GM06990 (cell line): ENCODE measurements at regions not wholly inside any gene's neighbourhood (a gene's known extent, or its start where the extent isn't known, plus 50 kb on each side); places are given as distances from the start of the nearest gene placed in this dataset.

Experiments
- DNase-seq: peaks from one replicate; pipeline ENCODE4 v3.0.0-alpha.2; 2011; ENCODE audit not compliant: insufficient read length; ENCODE audit errors: extremely low read depth
- H3K27me3 ChIP-seq: replicated peaks from 2 replicates; pipeline ENCODE4 v1.6.0; 2011; ENCODE audit warnings: low read length; ENCODE audit not compliant: control insufficient read depth, insufficient read depth
- H3K36me3 ChIP-seq: 2 replicates; pipeline ENCODE4 v1.5.1; 2011; ENCODE audit warnings: low read length; ENCODE audit not compliant: control insufficient read depth, insufficient read depth
- H3K4me3 ChIP-seq: replicated peaks from 2 replicates; pipeline ENCODE4 v1.5.1; 2011; ENCODE audit warnings: low read depth, mild to moderate bottlenecking, control low read depth, low read length
- CTCF ChIP-seq: IDR thresholded peaks from 2 replicates; pipeline ENCODE4 v1.5.1; 2011; ENCODE audit warnings: low read length, control low read depth, mild to moderate bottlenecking, inconsistent platforms; ENCODE audit not compliant: insufficient read depth, poor library complexity, severe bottlenecking

- Histone ChIP-seq H3K36me3 (no peaks in the 10 kb centered on the region), H3K4me3 (no peak overlapping the region), H3K27me3 (no peaks in the 10 kb centered on the region)
- no peak for DNase-seq
- TF ChIP-seq CTCF = no peak
Observed at GRCh38 chr15:47861111-47861903, 144.0 kb downstream of the SEMA6D start.

GRCh38 chr15:47862402-47862801, 145.1 kb downstream of the SEMA6D start:
- Histone ChIP-seq H3K27me3 (no peaks in the 10 kb centered on the region), H3K36me3 (no peaks in the 10 kb centered on the region), H3K4me3 (no peak overlapping the region)
- peak; percentile 26 for DNase-seq
- no peak for TF ChIP-seq CTCF

- Histone ChIP-seq H3K4me3 (no peak overlapping the region), H3K36me3 (no peaks in the 10 kb centered on the region), H3K27me3 (no peaks in the 10 kb centered on the region)
- TF ChIP-seq CTCF = no peak
- no peak for DNase-seq
Observed at GRCh38 chr15:47866446-47866845, 149.1 kb downstream of the SEMA6D start.

- Histone ChIP-seq H3K27me3 (no peaks in the 10 kb centered on the region), H3K36me3 (no peaks in the 10 kb centered on the region), H3K4me3 (no peak overlapping the region)
- DNase-seq = no peak
- no peak for TF ChIP-seq CTCF
Observed at GRCh38 chr15:47870300-47870955, 153.1 kb downstream of the SEMA6D start.

- no peak for TF ChIP-seq CTCF
Observed at GRCh38 chr15:47870956-47871625, 153.8 kb downstream of the SEMA6D start.

More at GRCh38 chr15:47870956-47871625, 153.8 kb downstream of the SEMA6D start:
- Histone ChIP-seq H3K27me3 (no peaks in the 10 kb centered on the region), H3K36me3 (no peaks in the 10 kb centered on the region), H3K4me3 (no peak overlapping the region)
- no peak for DNase-seq
